DMS114 treated with DMSO at 0.1 percent for 48 hours (cell line): ENCODE measurements at regions not wholly inside any gene's neighbourhood (a gene's known extent, or its start where the extent isn't known, plus 50 kb on each side); places are given as distances from the start of the nearest gene placed in this dataset.
"Not testable (repeated sequence)": the region's sequence is repeated elsewhere in the genome, so short reads cannot be mapped to it uniquely, and the experiment has no call there.

Experiments used
- DNase-seq: peaks from one replicate; lab custom pipeline; 2025; ENCODE audit not compliant: unreplicated experiment; lab: John Stamatoyannopoulos, UW

- DNase-seq = no peak
These were observed 302.2 kb downstream of the BCL11A start for GRCh38 chr2:60251247-60251646.

DNA sequence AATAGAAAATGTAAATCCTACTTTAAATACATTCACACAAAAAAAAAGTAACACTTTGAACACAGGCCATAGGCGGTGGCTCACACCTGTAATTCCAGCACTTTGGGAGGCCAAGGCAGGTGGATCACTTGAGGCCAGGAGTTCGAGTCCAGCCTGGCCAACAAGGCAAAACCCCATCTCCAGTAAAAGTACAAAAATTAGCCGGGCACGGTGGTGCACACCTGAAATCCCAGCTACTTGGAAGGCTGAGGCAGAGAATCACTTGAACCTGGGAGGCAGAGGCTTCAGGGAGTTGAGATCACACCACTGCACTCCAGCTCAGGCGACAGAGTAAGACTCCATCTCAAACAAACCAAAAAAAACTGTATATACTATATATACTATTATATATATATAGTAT is 303.6 kb downstream of the BCL11A start:
- no peak for DNase-seq

DNA sequence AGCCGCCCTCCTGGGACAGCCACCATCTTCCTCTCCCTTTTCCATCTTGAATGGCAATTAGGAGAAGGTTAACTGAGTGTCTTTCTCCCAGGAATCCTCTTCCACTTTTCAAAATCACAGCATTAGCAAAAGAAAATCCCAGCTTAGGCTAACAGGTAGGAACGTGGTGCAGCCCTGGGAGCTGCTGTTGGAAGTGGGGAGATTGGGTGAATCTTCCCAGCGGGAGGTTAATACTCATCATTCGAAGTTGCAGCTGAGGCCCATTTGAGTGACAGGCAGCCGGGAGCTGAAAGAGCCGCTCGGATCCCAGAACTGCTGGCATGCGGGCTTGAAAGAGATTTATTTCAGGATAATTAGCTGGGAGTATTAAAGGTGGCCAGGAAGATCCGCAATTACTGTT is 306.0 kb downstream of the BCL11A start:
- DNase-seq = no peak

DNA sequence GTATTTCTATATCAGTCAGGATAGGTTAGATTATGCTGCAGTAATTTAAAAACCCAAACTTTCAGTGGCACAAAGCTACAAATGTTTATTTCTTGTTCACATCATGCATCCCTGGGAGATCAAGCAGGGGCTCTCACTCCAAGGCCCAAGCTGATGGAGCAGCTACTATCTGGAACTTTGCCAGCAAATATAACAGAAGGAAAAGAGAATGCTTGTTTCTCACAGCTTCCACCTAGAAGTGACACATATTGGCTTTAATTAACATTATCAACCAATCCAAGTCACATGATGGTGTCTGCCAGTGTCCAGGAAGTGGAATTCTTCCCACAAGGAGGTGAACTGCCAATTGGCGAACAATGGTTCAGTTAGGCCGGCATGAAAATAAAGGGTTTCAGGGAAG is 306.9 kb downstream of the BCL11A start:
- DNase-seq = no peak

GRCh38 chr2:60234274-60234986 is 319.0 kb downstream of the BCL11A start:
- no peak for DNase-seq

- DNase-seq = no peak
These were observed 322.9 kb downstream of the BCL11A start for GRCh38 chr2:60230596-60230995.

DNA sequence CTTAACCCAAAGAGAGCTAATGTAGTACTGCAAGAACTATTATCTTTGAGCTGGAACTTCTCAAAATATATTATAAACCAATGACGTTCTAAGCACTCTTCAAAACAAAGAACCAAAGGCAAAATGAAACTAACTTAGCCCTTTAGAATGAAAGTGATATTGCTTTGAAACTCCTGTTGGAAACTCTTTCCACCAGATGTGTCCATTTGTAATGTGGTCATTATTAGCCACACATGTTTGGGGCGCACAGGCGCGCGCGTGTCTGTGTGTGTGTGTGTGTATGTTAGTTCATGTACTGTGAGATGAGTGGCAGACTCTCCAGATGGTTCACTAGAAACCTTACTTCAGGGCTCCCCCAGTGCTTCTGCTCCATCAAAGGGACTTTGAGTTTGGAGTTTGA is 323.4 kb downstream of the BCL11A start:
- no peak for DNase-seq

- DNase-seq = no peak
These were observed 326.5 kb downstream of the BCL11A start for GRCh38 chr2:60226943-60227342.

DNA sequence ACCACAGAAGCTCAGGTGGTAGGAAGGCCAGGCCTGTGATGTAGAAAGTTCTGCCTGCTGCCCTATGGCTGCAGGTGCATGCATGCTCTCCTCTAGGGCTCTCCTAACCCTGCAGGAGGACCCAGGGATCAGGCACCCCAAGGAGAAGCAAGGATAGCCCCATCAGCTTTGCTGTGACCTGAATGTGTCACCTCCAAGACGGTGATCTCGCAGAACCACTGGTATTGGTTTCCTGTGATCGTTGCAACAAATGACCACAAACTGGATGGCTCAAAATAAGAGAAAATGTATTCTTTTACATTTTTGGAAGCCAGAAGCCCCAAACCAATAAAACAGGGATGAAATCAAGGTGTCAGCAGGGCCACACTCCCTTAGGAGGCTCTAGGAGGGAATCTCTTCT is 327.3 kb downstream of the BCL11A start:
- DNase-seq = no peak

GRCh38 chr2:60223859-60224258 is 329.6 kb downstream of the BCL11A start:
- no peak for DNase-seq

GRCh38 chr2:60221098-60221497 is 332.4 kb downstream of the BCL11A start:
- no peak for DNase-seq

- DNase-seq = no peak
These were observed 333.9 kb downstream of the BCL11A start for GRCh38 chr2:60219536-60219935.

DNA sequence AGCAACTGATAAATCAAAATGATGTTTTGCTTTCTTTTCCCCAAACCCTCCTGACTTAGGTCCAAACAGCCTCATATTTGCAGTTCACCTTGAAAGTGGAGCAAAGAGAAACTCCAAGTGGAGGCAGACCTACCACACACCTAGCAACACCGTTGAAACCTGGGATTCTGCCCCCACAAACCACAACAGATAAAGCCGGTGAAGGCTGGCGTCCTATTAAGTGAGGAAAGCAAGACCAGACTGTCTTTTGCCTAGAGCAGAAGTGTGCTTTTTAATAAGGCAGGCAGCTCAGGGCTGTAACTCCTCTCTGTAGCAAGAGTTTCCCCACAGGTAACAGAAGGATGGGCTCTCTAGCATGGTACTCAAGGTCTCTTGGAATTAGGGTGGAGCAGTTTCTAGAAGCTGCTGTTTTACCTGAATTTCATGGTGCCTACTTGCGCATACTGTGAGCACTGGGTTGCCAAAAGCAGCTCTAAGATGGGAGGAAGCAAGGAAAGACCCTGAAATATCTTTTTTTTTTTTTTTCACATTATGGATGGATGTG is 336.9 kb downstream of the BCL11A start:
- DNase-seq = no peak

DNA sequence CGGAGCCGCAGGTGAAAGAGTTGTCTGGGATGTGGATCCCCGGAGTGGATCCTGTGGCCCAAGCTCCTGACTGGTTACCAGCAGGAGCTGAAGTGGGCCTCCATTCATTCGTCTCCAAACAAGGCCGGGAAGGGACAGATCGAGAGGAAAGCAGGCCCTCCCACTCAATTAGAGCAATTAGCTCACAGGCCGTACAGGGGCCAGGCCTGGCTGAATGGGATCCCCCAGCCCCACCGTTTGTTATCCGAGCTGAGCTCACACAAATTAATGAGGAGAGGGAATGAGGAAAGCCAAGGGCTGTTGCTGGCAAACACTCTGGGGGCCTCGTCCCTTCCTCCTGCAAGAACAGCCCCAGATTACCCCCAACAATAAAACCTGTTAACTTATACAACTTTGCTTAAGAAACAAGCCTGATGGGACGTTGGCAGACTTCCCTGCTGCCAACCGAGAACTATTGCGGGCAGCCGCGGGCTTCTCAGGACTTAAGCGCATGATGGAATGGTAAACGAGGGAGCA is 338.0 kb downstream of the BCL11A start:
- no peak for DNase-seq

DNA sequence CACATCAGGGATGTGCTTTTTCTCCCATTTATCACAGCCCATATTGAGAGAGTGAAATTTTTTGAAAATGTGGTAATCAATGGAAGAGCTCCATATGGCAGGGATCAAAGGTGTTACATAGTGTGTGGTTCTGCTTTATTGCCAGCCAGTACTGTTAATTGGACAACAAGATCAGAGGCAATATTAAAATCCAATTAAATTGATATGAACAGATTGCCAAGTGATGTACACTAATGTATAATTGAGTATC is 338.9 kb downstream of the BCL11A start:
- no peak for DNase-seq

DNA sequence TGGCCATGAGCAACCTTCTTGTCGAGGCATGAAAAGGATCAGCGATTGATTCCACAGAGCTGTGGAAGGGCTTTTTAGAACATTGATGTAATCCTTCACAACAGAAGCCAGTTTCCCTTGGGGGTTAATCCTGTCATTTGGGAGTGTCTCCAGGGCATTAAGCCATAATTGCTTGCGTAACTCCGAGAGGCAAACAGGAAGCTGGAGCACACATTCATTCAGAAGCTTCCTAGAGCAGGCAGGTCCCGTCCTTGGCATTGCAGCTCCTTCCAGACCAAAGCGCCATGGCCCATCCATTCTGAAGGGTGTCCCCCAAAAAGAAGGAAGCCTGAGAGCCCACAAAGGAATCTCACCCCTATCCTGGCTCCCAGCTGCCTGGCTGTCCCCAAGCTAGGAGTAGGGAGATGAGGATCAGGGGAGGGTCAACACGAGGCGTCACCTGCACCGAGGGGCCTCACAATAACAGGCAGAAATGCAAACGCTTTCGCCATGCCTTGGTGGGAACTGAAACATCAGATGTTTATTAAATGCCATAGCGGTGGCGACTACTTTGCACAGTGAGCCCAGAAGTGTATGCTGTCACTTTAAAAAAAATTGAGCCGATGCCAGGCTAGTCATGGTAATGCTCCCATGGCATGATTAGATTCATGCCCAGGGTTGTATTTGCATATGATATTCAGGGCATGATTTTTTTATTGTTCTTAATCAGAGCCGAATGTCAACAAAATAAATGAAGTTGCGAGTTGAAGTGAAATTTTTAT is 339.4 kb downstream of the BCL11A start:
- DNase-seq = no peak

- DNase-seq = no peak
These were observed 341.1 kb downstream of the BCL11A start for GRCh38 chr2:60212181-60212945.

DNA sequence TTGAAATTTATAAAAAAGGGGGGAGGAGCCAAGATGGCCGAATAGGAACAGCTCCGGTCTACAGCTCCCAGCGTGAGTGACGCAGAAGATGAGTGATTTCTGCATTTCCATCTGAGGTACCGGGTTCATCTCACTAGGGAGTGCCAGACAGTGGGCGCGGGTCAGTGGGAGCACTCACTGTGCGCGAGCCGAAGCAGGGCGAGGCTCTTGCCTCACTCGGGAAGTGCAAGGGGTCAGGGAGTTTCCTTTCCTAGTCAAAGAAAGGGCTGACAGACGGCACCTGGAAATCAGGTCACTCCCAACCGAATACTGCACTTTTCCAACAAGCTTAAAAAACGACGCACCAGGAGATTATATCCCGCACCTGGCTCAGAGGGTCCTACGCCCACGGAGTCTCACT is 364.4 kb downstream of the BCL11A start:
- not testable (repeated sequence) for DNase-seq

DNA sequence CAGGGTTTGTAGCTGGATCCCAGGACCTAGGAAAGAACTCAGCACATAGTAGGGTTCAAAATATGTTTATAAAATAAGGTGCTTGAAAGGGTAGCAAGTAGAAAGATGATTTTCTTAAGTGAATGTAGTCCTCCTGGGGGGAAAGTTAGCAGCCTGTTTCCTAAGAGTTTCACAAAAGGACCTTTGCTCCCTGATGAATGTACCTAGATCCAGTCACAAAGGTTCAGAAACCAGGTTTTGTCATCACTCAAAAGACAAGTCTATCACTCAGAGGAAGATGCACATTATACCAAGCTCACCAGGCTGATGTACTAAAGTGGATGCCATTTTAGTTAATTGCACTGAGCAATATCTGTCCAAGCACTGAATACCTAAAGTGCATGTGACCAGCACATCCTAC is 378.2 kb downstream of the BCL11A start:
- DNase-seq = no peak

- no peak for DNase-seq
These were observed 379.3 kb downstream of the BCL11A start for GRCh38 chr2:60174146-60174545.

DNA sequence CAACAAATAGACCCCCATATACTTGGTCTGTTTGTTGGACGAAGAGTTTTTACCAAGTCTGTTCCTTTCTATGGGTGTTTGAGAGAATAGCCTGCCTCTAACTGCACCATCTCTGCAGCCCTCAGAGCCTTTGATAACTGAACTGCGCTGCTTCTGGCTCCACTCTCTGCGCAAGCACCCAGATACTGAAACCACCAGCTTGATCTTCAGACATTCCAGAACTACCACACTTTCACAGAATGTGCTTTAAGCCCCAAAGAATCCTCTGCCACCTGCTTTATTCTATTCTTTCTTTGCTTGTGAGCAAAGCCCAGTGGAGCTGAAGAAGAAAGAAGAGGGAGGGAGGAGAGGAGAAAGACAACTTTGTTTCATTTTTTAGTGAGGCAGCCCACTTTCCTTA is 380.7 kb downstream of the BCL11A start:
- no peak for DNase-seq

DNA sequence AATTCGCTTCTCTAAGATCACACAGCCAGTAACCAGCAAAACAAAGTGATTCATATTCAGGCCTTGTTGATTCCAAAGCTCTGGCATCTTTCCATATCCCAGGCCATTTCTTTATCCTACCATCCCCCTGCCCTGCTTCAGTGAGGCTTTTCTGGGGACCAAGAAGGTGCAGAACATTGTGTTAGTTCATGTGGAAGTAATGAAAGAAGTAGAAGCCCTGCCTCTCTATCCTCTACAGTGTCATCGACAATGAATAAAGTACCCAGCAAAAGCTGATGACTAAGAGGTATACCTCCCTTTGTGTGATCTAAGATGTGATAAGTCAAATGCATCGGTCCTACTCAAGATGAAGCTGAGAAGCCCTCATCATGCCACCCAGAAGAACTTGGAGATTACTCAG is 383.2 kb downstream of the BCL11A start:
- no peak for DNase-seq
